ENCODE measurements at regions not wholly inside any gene's neighbourhood (a gene's known extent, or its start where the extent isn't known, plus 50 kb on each side); places are given as distances from the start of the nearest gene placed in this dataset.

- Histone ChIP-seq H3K9ac (no peak overlapping the region), H3K27ac (no peak overlapping the region), H3K4me2 (peak overlapping the region in 8 of 11 experiments; percentile 68 to 96 (median 87); a peak in 15 of 22 replicates), H3K4me1 (peaks cover 14 to 34% (median 25%) of the 10 kb centered on the region in 10 experiments), H3K36me3 (no peaks in the 10 kb centered on the region), H3K4me3 (no peak overlapping the region), H4K20me1 (peaks cover 0 to 42% (median 21%) of the 10 kb centered on the region in 11 experiments; a peak in 15 of 22 replicates), H3K27me3 (peaks cover 0 to 25% (median 0%) of the 10 kb centered on the region in 11 experiments; a peak in 8 of 22 replicates), H3K9me3 (replicated peaks in 1 of 11) (no peaks in the 10 kb centered on the region)
- TF ChIP-seq Cebpa-rat (IDR thresholded peaks at IDR 0.05): no peak
These were observed 1294.7 kb downstream of the BRD1 start for GRCh38 chr22:48532986-48533385.

- peak overlapping the region; percentile 40 to 96 (median 82); a peak in 20 of 22 replicates for H3K4me2 ChIP-seq
These were observed 1295.8 kb downstream of the BRD1 start for GRCh38 chr22:48531761-48532435.

GRCh38 chr22:48531108-48531507 is 1296.6 kb downstream of the BRD1 start:
- Histone ChIP-seq H3K27me3 (peaks cover 0 to 25% (median 0%) of the 10 kb centered on the region in 11 experiments; a peak in 8 of 22 replicates), H3K36me3 (no peaks in the 10 kb centered on the region), H4K20me1 (peaks cover 0 to 36% (median 21%) of the 10 kb centered on the region in 11 experiments; a peak in 16 of 22 replicates), H3K9me3 (replicated peaks in 1 of 11) (no peaks in the 10 kb centered on the region), H3K9ac (no peak overlapping the region), H3K4me1 (peaks cover 14 to 34% (median 25%) of the 10 kb centered on the region in 10 experiments), H3K4me3 (no peak overlapping the region), H3K4me2 (peak overlapping the region in 10 of 11 experiments; percentile 40 to 96 (median 83); a peak in 19 of 22 replicates), H3K27ac (no peak overlapping the region)
- no peak for TF ChIP-seq Cebpa-rat (IDR thresholded peaks at IDR 0.05)

More at GRCh38 chr22:48531761-48532435, 1295.8 kb downstream of the BRD1 start:
- Histone ChIP-seq H3K4me1 (peaks cover 14 to 34% (median 25%) of the 10 kb centered on the region in 10 experiments), H3K27ac (no peak overlapping the region), H3K27me3 (peaks cover 0 to 25% (median 0%) of the 10 kb centered on the region in 11 experiments; a peak in 8 of 22 replicates), H4K20me1 (peaks cover 0 to 36% (median 21%) of the 10 kb centered on the region in 11 experiments; a peak in 16 of 22 replicates), H3K9me3 (replicated peaks in 1 of 11) (no peaks in the 10 kb centered on the region), H3K4me3 (peak overlapping the region in 1 of 10 experiments; percentile 32; a peak in 2 of 20 replicates), H3K36me3 (no peaks in the 10 kb centered on the region), H3K9ac (no peak overlapping the region)
- no peak for TF ChIP-seq Cebpa-rat (IDR thresholded peaks at IDR 0.05)

- Histone ChIP-seq H3K9ac (no peak overlapping the region), H3K9me3 (replicated peaks in 1 of 11) (no peaks in the 10 kb centered on the region), H3K27ac (no peak overlapping the region), H3K4me2 (peak overlapping the region in 9 of 11 experiments; percentile 57 to 96 (median 84); a peak in 13 of 22 replicates), H4K20me1 (peaks cover 0 to 36% (median 21%) of the 10 kb centered on the region in 11 experiments; a peak in 16 of 22 replicates), H3K27me3 (peaks cover 0 to 25% (median 0%) of the 10 kb centered on the region in 11 experiments; a peak in 8 of 22 replicates), H3K4me3 (no peak overlapping the region), H3K36me3 (no peaks in the 10 kb centered on the region), H3K4me1 (peaks cover 14 to 34% (median 25%) of the 10 kb centered on the region in 10 experiments)
- no peak for TF ChIP-seq Cebpa-rat (IDR thresholded peaks at IDR 0.05)
These were observed 1297.0 kb downstream of the BRD1 start for GRCh38 chr22:48530666-48531065.

- no peak overlapping the region for H3K4me2 ChIP-seq
- peaks cover 0 to 25% (median 0%) of the 10 kb centered on the region in 11 experiments; a peak in 8 of 22 replicates for H3K27me3 ChIP-seq
These were observed 1299.3 kb downstream of the BRD1 start for GRCh38 chr22:48528221-48528915.

GRCh38 chr22:48523761-48524160 is 1303.9 kb downstream of the BRD1 start:
- H3K27ac ChIP-seq: no peak overlapping the region
- H3K4me2 ChIP-seq: no peak overlapping the region
- no peak overlapping the region for H3K4me3 ChIP-seq
- H3K27me3 ChIP-seq: no peaks in the 10 kb centered on the region
- no peak overlapping the region for H3K9ac ChIP-seq
- H4K20me1 ChIP-seq: peaks cover 0 to 38% (median 0%) of the 10 kb centered on the region in 11 experiments; a peak in 6 of 22 replicates
- H3K4me1 ChIP-seq: no peaks in the 10 kb centered on the region
- no peaks in the 10 kb centered on the region for H3K9me3 ChIP-seq (replicated peaks in 1 of 11)
- TF ChIP-seq Cebpa-rat (IDR thresholded peaks at IDR 0.05): no peak
- no peaks in the 10 kb centered on the region for H3K36me3 ChIP-seq

More at GRCh38 chr22:48528221-48528915, 1299.3 kb downstream of the BRD1 start:
- Histone ChIP-seq H3K9me3 (replicated peaks in 1 of 11) (no peaks in the 10 kb centered on the region), H3K4me3 (no peak overlapping the region), H3K9ac (no peak overlapping the region), H4K20me1 (peaks cover 0 to 42% (median 21%) of the 10 kb centered on the region in 11 experiments; a peak in 16 of 22 replicates), H3K4me1 (peaks cover 14 to 34% (median 25%) of the 10 kb centered on the region in 10 experiments), H3K36me3 (no peaks in the 10 kb centered on the region), H3K27ac (no peak overlapping the region)
- no peak for TF ChIP-seq Cebpa-rat (IDR thresholded peaks at IDR 0.05)

- Histone ChIP-seq H4K20me1 (peaks cover 0 to 32% (median 0%) of the 10 kb centered on the region in 11 experiments; a peak in 6 of 22 replicates), H3K27me3 (no peaks in the 10 kb centered on the region)
- no peak for TF ChIP-seq Cebpa-rat (IDR thresholded peaks at IDR 0.05)
These were observed 1304.6 kb downstream of the BRD1 start for GRCh38 chr22:48523091-48523490.

GRCh38 chr22:48522271-48522670 is 1305.4 kb downstream of the BRD1 start:
- H3K4me1 ChIP-seq: no peaks in the 10 kb centered on the region
- H3K27me3 ChIP-seq: no peaks in the 10 kb centered on the region
- peaks cover 0 to 32% (median 0%) of the 10 kb centered on the region in 11 experiments; a peak in 5 of 22 replicates for H4K20me1 ChIP-seq
- H3K27ac ChIP-seq: no peak overlapping the region
- no peak overlapping the region for H3K4me3 ChIP-seq
- no peak overlapping the region for H3K9ac ChIP-seq
- H3K36me3 ChIP-seq: no peaks in the 10 kb centered on the region
- no peak for TF ChIP-seq Cebpa-rat (IDR thresholded peaks at IDR 0.05)
- H3K9me3 ChIP-seq (replicated peaks in 1 of 11): no peaks in the 10 kb centered on the region
- H3K4me2 ChIP-seq: no peak overlapping the region

More at GRCh38 chr22:48523091-48523490, 1304.6 kb downstream of the BRD1 start:
- H3K36me3 ChIP-seq: no peaks in the 10 kb centered on the region
- no peak overlapping the region for H3K27ac ChIP-seq
- no peak overlapping the region for H3K4me2 ChIP-seq
- no peaks in the 10 kb centered on the region for H3K9me3 ChIP-seq (replicated peaks in 1 of 11)
- no peak overlapping the region for H3K4me3 ChIP-seq
- no peaks in the 10 kb centered on the region for H3K4me1 ChIP-seq
- no peak overlapping the region for H3K9ac ChIP-seq
